NCI-H1417 treated with DMSO at 0.1 percent for 48 hours (cell line): ENCODE measurements at regions not wholly inside any gene's neighbourhood (a gene's known extent, or its start where the extent isn't known, plus 50 kb on each side); places are given as distances from the start of the nearest gene placed in this dataset.

Experiments used
- DNase-seq: peaks from one replicate; lab custom pipeline; 2025; lab: John Stamatoyannopoulos, UW

- DNase-seq, result no peak
These were observed 148.1 kb upstream of the DMRT1 start for GRCh38 chr9:693201-694091.

GRCh38 chr9:694092-694402, 147.4 kb upstream of the DMRT1 start:
- no peak for DNase-seq

DNA sequence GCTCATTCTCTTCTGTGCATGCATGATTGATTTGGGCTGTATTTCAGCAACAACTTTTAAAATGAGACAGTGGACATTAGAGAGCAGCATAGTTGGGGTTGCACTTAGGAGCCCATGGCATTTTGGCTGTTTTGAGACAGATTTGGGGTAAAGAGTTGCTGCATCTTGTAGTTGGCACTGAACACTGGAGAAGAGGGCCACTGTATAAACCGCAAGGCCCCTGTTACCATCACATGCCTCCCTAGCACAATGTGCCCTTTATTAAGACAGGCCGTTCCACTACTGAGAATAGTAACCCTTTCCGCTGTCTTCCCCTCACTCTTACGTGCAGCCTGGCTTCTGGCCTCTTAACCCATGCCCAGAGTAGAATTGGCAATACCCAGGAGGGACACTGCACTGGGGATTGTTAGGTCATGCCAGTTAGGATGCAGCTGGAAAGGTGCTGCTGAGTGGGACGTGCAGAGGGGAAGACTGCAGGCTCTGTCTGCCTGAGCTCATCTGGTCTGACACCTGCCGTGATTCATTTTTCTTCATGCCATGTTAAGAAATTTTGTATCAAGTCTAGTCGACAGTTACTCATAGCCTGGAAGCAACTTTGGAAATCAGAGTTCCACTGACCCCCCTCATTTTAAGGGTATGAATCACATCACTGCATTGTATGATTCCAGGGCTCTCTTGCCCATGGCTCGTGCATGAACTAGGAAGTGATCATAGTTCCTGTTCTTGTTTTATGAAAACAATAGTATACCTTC, 146.9 kb upstream of the DMRT1 start:
- no peak for DNase-seq

- DNase-seq, result no peak
These were observed 146.2 kb upstream of the DMRT1 start for GRCh38 chr9:695252-695651.

- DNase-seq, result no peak
These were observed 144.9 kb upstream of the DMRT1 start for GRCh38 chr9:696332-697323.

DNA sequence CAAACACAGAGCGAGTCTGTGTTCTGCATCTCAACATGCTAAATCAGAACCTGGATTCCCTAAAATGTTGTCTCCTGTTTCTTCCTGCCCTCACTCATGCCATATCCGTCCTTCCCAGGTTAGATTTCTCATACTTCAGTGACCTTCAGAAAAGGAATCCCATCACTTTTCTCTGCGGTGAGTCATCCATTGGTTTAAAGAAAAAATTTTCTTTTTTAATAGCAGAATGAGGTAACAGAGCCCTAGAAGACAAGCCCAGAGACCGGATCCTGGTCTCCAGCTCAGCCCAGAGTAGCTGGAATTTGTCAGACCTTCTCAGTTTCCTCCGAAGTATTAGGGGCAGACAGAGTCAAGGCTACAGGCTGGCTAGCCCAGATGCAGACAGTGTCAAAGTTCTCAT, 143.2 kb upstream of the DMRT1 start:
- no peak for DNase-seq

GRCh38 chr9:698954-699353, 142.5 kb upstream of the DMRT1 start:
- DNase-seq, result no peak

DNA sequence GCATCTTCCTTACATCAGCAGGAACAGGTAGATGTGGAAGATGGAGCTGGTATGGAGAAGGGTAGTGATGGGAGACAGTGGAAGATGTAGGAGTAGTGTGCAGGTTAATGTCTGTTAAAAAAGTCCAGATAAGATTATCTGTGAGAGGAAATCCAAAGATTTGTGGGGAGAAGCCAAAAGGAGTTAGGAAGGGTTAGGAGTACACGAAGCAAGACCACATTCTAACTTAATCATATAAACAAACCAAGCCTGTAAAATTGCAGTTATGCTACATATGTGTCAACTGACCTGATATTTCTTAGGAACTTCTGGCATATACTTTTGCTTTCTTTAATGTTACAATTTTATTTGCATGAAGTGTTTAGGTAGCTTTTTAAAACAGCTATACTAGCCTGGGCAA, 142.1 kb upstream of the DMRT1 start:
- DNase-seq, result no peak

GRCh38 chr9:700365-701282, 140.9 kb upstream of the DMRT1 start:
- no peak for DNase-seq

DNA sequence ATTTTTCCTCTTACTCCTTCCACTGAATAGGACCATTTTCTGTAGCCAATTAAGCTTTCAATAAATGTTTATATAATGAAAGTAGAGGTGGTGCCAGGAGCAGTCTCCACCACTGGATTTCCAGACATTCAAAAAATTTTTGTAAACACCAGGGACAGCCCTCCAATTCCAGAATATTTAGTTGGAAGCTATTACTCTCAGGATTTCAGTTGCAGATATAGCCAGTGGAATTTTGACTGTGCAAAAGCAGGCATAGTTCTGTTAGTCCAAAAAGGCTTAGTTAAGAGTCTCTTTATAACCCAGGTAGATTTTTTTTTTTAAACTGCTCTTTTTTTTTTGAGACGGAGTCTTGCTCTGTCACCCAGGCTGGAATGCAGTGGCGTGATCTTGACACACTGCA, 138.1 kb upstream of the DMRT1 start:
- DNase-seq, result no peak

- no peak for DNase-seq
These were observed 135.4 kb upstream of the DMRT1 start for GRCh38 chr9:706073-706472.

- DNase-seq, result no peak
These were observed 134.7 kb upstream of the DMRT1 start for GRCh38 chr9:706606-707459.

DNA sequence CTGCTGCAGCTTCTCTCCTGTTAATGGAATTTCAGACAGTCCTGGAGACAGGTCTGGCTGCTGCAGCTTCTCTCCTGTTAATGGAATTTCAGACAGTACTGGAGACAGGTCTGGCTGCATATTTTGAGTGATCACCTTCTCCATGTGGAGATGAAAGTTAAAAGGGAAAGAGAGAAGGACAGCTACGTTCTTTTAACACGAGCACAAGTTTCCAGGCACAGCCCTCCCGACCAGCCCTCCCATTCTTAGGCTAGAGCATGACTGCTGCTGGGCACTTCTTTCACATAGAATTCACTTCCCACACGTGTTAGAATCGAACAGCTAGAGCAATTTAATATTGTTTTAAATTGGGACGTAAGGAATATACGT, 133.3 kb upstream of the DMRT1 start:
- DNase-seq, result no peak

GRCh38 chr9:708551-709432, 132.7 kb upstream of the DMRT1 start:
- DNase-seq, result no peak

GRCh38 chr9:710951-711745, 130.3 kb upstream of the DMRT1 start:
- no peak for DNase-seq

- no peak for DNase-seq
These were observed 129.5 kb upstream of the DMRT1 start for GRCh38 chr9:711761-712553.

- DNase-seq, result no peak
These were observed 128.9 kb upstream of the DMRT1 start for GRCh38 chr9:712643-713042.

DNA sequence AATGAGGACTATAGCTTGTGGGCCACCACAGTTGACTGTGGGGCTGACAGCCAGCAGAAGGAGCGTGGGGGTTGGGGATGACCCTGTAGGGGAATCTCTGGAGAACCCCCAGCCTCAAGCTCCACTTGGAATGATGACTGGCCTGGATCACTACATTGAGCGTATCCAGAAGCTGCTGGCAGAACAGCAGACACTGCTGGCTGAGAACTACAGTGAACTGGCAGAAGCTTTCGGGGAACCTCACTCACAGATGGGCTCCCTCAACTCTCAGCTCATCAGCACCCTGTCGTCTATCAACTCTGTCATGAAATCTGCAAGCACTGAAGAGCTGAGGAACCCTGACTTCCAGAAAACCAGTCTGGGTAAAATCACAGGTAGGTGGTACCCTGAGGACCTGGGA, 128.4 kb upstream of the DMRT1 start:
- DNase-seq, result no peak
